ENCODE measurements at regions not wholly inside any gene's neighbourhood (a gene's known extent, or its start where the extent isn't known, plus 50 kb on each side); places are given as distances from the start of the nearest gene placed in this dataset.

DNA sequence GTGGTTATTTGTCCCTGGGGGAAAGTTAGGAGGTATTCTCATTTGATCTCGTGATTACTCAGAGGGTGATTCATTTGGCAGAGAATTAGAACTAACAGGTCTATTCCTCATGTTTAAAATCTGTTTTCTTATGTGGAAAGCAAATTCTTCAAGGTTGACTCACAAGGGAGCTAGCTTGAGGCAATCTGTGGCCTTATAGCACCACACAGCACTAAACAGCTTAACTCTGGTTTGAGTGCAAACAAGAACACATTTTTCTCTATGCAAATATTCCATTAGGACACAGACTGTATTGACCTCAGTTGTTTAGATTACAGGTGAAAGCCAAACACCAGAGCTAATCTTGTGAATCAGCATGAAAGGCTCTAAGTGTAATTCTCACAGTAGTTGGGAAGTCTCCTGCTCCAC, 694.4 kb upstream of the POU3F4 start:
- in situ Hi-C loops (cut with MboI; ENCODE audit: low pct_unique_long_range_greater_than_20kb, low sequenced_read_pairs, unreplicated experiment) = no loop called here
- TF ChIP-seq, protein P1, sequence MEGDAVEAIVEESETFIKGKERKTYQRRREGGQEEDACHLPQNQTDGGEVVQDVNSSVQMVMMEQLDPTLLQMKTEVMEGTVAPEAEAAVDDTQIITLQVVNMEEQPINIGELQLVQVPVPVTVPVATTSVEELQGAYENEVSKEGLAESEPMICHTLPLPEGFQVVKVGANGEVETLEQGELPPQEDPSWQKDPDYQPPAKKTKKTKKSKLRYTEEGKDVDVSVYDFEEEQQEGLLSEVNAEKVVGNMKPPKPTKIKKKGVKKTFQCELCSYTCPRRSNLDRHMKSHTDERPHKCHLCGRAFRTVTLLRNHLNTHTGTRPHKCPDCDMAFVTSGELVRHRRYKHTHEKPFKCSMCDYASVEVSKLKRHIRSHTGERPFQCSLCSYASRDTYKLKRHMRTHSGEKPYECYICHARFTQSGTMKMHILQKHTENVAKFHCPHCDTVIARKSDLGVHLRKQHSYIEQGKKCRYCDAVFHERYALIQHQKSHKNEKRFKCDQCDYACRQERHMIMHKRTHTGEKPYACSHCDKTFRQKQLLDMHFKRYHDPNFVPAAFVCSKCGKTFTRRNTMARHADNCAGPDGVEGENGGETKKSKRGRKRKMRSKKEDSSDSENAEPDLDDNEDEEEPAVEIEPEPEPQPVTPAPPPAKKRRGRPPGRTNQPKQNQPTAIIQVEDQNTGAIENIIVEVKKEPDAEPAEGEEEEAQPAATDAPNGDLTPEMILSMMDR (IDR thresholded peaks at IDR 0.05; ENCODE audit: extremely low read depth, insufficient read depth, missing control alignments) = no peak
- no peak for DNase-seq (ENCODE audit: low spot score)

DNA sequence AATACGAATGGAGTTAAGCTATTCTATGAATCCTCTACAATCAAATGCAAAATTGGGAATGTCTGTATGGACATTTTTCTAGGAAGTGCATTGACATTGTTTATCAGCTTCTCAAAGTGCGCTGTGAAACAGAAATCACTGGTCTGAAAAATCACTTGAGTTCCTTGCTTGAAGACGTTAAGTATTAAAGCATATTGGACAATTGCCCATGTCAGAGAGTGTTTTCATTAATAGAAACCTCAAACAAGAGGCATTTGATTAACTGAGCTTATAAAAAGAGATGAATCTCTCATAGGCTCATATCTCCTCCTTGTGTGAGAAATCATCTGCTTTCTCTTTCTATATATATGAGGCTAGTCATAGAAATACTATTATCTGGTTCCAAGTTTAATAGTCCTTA, 692.1 kb upstream of the POU3F4 start:
- in situ Hi-C loops (cut with MboI; ENCODE audit: low pct_unique_long_range_greater_than_20kb, low sequenced_read_pairs, unreplicated experiment) = no loop called here
- TF ChIP-seq, protein P1 (IDR thresholded peaks at IDR 0.05; ENCODE audit: extremely low read depth, insufficient read depth, missing control alignments) = no peak
- DNase-seq (ENCODE audit: low spot score) = no peak

DNA sequence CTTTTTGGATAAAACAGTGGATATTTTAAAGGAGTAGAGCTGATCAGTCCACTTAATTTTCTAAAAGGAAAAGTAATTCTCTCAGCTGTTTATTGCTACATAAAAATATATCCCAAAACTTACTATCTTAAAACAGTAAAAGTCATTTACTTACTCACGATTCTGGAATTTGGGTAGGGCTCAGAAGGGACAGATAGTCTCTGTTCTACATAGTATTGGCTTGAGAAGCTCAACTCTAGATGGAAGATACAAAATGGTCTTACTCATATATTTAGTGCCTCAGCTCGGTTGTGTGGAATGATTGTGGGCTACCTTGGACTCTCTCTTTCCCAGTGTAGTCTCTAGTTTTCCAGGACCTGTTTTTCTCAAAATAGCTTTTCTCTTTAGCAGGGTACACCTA, 691.5 kb upstream of the POU3F4 start:
- in situ Hi-C loops (cut with MboI; ENCODE audit: low pct_unique_long_range_greater_than_20kb, low sequenced_read_pairs, unreplicated experiment) = no loop called here
- DNase-seq (ENCODE audit: low spot score) = no peak
- TF ChIP-seq, protein P1 (IDR thresholded peaks at IDR 0.05; ENCODE audit: extremely low read depth, insufficient read depth, missing control alignments) = no peak

DNA sequence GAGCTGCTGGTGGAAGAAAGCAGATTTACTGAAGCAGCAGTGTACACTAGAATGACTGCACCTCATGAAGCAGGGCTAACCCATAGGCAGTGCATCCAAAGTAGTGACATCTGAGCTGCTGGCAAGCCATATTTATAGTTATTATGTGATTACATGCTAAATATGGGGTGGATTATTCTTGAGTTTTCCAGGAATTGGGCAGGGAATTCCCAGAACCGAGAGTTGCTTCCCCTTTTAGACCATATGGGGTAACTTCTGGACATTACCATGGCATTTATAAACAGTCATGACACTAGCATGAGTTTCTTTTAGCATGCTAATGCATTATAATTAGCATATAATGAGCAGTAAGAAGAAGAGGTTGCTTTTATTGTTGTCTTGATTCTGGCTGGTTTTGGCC, 665.8 kb upstream of the POU3F4 start:
- no peak for DNase-seq (ENCODE audit: low spot score)
- TF ChIP-seq, protein P1 (IDR thresholded peaks at IDR 0.05; ENCODE audit: extremely low read depth, insufficient read depth, missing control alignments) = no peak
- in situ Hi-C loops (cut with MboI; ENCODE audit: low pct_unique_long_range_greater_than_20kb, low sequenced_read_pairs, unreplicated experiment) = no loop called here

DNA sequence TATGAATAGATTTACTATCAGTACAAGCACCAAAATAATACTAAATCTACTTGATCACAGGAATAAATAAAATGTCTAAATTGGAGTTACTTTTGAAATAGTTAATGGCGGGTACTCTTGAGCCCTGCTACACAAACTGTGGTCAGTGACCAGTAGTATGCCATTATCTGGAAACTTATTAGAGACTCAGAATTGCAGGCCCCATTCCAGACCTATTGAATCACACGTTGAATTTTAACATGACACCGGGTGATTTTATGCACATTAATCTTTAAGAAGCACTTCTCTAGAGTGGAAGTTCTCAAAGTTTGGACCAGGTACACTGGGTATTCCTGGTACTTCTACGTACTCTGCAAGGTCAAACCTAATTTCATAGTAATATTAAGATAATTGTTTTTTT, 660.0 kb upstream of the POU3F4 start:
- in situ Hi-C loops (cut with MboI; ENCODE audit: low pct_unique_long_range_greater_than_20kb, low sequenced_read_pairs, unreplicated experiment) = no loop called here
- TF ChIP-seq, protein P1 (IDR thresholded peaks at IDR 0.05; ENCODE audit: extremely low read depth, insufficient read depth, missing control alignments) = no peak
- no peak for DNase-seq (ENCODE audit: low spot score)
